DND-41 (cell line): ENCODE measurements at regions not wholly inside any gene's neighbourhood (a gene's known extent, or its start where the extent isn't known, plus 50 kb on each side); places are given as distances from the start of the nearest gene placed in this dataset.

Experiments
- CTCF ChIP-seq: IDR thresholded peaks from 2 replicates; pipeline ENCODE4 v1.5.1; 2012; ENCODE audit warnings: borderline replicate concordance, low read length, moderate library complexity, mild to moderate bottlenecking; ENCODE audit not compliant: poor library complexity, severe bottlenecking; ENCODE audit errors: extremely low read depth
- EZH2 ChIP-seq: IDR thresholded peaks from 3 replicates; pipeline ENCODE4 v1.6.1; 2012; ENCODE audit warnings: borderline replicate concordance, low read depth, mild to moderate bottlenecking, moderate library complexity, low read length, inconsistent platforms; ENCODE audit not compliant: severe bottlenecking

GRCh38 chr1:184838504-184838951 is 83.9 kb upstream of the EDEM3 start:
- TF ChIP-seq CTCF (no peak), EZH2 (no peak)
